HUES48 (cell line): ENCODE measurements at regions not wholly inside any gene's neighbourhood (a gene's known extent, or its start where the extent isn't known, plus 50 kb on each side); places are given as distances from the start of the nearest gene placed in this dataset.

Experiments
- H3K27ac ChIP-seq: one replicate; pipeline ENCODE4 v1.7.0; 2013; ENCODE audit warnings: low read depth, low read length, inconsistent platforms
- H3K27me3 ChIP-seq: 2 replicates; pipeline ENCODE4 v1.6.1; 2013; ENCODE audit warnings: mild to moderate bottlenecking, low read length; ENCODE audit not compliant: control insufficient read depth, insufficient read depth
- H3K36me3 ChIP-seq: 2 replicates; pipeline ENCODE4 v1.6.1; 2013; ENCODE audit warnings: low read length; ENCODE audit not compliant: control insufficient read depth, insufficient read depth
- H3K4me1 ChIP-seq: 2 replicates; pipeline ENCODE4 v1.6.1; 2013; ENCODE audit warnings: mild to moderate bottlenecking, low read length; ENCODE audit not compliant: control insufficient read depth, insufficient read depth
- H3K4me3 ChIP-seq: 2 replicates; pipeline ENCODE4 v1.5.1; 2013; ENCODE audit warnings: mild to moderate bottlenecking, low read depth, low read length
- H3K9ac ChIP-seq: 2 replicates; pipeline ENCODE4 v1.6.1; 2013; ENCODE audit warnings: mild to moderate bottlenecking, low read depth, low read length, moderate library complexity
- H3K9me3 ChIP-seq: 2 replicates; pipeline ENCODE4 v1.6.1; 2013; ENCODE audit warnings: low read length; ENCODE audit not compliant: control insufficient read depth, insufficient read depth

DNA sequence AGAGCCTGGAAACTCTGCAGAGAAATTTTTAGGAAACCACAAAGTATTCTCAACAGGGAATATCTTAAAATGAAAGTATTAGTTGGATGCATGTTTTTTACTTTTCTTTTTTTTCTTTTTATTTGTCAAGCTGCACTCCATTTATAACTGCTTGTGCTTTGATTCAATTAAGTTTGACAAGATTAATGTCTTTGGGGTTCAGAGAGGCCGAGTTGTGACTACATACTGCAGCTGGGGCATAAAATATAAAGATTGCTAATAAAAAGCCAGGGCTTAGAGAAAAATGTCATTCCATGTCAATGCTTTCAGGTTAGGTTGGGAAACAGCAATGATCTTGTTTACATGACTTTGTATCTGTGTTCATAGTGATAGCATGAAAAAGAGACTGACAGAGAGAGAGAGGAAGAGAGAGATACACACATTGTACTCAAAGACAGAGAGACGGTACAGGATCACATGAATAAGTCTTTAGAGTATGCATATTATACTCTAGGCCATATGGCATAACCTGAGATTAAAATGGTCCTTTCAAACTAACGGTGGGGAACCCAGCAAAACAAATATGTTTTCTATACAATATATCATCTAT is 1022.3 kb upstream of the CNTNAP5 start:
- H3K4me1 ChIP-seq, result peaks cover 35% of the 10 kb centered on the region
- no peak overlapping the region for H3K27ac ChIP-seq
- no peak overlapping the region for H3K4me3 ChIP-seq
- no peaks in the 10 kb centered on the region for H3K27me3 ChIP-seq
- H3K9me3 ChIP-seq, result no peaks in the 10 kb centered on the region
- no peaks in the 10 kb centered on the region for H3K36me3 ChIP-seq
- H3K9ac ChIP-seq, result no peak overlapping the region

DNA sequence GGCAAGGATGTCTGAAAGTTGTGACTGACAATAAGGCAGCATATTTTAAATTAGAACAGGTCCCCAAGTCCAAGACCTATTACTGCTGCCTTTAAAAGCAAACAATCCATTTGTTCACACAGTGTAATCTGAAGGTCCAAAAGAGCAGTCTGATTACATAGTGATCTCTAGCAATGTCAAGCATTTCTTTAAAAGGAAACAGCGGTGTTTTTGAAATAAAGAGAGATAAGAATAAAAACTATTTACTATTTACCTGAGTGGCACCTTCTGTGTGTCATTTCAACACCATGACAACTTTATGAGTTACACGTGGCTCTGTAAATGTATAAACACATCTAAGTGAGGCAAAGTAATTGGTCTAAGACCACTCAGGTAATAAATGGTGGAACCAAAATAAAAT is 1009.9 kb upstream of the CNTNAP5 start:
- no peaks in the 10 kb centered on the region for H3K27me3 ChIP-seq
- no peaks in the 10 kb centered on the region for H3K4me1 ChIP-seq
- no peak overlapping the region for H3K27ac ChIP-seq
- H3K4me3 ChIP-seq, result no peak overlapping the region
- no peaks in the 10 kb centered on the region for H3K9me3 ChIP-seq
- no peaks in the 10 kb centered on the region for H3K36me3 ChIP-seq
- no peak overlapping the region for H3K9ac ChIP-seq

DNA sequence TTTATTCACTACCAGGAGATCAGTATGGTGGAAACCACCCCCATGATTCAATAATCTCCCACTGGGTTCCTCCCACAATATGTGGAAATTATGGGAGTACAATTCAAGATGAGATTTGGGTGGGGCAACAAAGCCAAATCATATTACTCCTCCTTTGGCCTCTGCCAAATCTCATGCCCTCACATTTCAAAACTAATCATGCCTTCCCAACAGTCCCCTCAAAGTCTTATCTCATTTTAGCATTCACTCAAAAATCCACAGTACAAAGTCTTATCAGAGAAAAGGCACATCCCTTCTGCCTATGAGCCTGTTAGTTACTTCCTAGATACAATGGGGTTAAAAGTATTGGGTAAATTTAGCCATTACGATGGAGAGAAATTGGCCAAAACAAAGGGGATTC is 989.5 kb upstream of the CNTNAP5 start:
- Histone ChIP-seq H3K9ac (no peak overlapping the region), H3K27me3 (no peaks in the 10 kb centered on the region), H3K27ac (no peak overlapping the region), H3K9me3 (peaks cover 7% of the 10 kb centered on the region; the same call in 1 of the 2 replicates), H3K36me3 (no peaks in the 10 kb centered on the region), H3K4me1 (no peaks in the 10 kb centered on the region), H3K4me3 (no peak overlapping the region)

DNA sequence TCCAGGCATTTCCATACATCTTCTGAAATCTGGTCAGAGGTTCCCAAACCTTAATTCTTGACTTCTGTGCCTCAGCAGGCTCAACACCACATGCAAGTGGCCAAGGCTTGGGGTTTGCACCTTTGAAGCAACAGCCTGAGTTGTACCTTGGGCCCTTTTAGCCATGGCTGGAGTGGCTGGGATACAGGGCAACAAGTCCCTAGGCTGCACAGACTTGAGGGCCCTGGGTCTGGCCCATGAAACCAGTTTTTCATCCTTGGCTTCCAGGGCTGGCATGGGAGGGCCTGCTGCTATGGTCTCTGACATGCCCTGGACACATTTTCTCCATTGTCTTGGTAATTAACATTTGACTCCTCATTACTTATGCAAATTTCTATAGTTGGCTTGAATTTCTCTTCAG is 988.8 kb upstream of the CNTNAP5 start:
- no peaks in the 10 kb centered on the region for H3K4me1 ChIP-seq
- H3K9ac ChIP-seq, result no peak overlapping the region
- no peak overlapping the region for H3K27ac ChIP-seq
- no peaks in the 10 kb centered on the region for H3K36me3 ChIP-seq
- H3K9me3 ChIP-seq, result peaks cover 7% of the 10 kb centered on the region; the same call in 1 of the 2 replicates
- H3K4me3 ChIP-seq, result no peak overlapping the region
- no peaks in the 10 kb centered on the region for H3K27me3 ChIP-seq

DNA sequence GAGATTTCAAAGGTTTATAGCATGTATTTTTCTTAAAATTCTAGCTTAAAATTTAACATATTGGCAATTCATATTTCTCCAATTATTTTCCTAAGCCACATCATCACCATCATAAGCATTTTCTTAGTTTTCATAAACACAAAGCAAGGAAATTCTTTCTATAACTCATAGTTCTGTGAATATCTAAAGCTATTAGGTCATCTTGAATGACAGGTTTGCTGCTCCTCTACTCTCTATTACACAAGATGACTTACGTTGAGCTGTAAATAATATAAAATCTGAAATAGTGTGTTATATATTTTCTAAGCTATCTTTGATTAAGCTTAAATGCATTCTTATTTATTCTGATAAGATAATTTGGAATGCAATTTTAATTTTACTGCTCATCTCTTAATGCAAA is 984.6 kb upstream of the CNTNAP5 start:
- Histone ChIP-seq H3K4me3 (no peak overlapping the region), H3K4me1 (no peaks in the 10 kb centered on the region), H3K27me3 (no peaks in the 10 kb centered on the region)

DNA sequence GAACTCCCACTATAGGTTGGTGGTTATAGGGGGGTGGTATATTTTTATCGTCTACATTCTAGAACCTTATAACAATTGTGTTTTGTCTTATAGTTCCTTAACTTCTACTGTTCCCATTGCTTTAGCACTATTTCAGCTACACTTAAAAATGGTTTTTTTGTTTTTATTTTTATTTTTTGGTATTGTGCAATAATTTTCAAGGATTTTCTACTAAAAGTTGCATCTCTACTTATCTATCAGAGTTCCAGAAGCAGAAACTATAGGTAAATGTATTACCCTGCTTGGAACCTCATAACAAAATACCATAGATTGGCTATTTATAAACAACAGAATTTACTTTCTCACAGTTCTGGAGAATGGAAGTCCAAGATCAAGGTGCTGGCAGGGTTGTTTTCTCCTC is 981.6 kb upstream of the CNTNAP5 start:
- Histone ChIP-seq H3K4me1 (no peaks in the 10 kb centered on the region), H3K9ac (no peak overlapping the region), H3K9me3 (no peaks in the 10 kb centered on the region), H3K36me3 (no peaks in the 10 kb centered on the region), H3K27me3 (no peaks in the 10 kb centered on the region), H3K4me3 (no peak overlapping the region), H3K27ac (no peak overlapping the region)

More for the DNA sequence above, 984.6 kb upstream of the CNTNAP5 start:
- Histone ChIP-seq H3K9me3 (0 out of 2 replicates have a peak, but pooled peaks cover 4% of the 10 kb centered on the region), H3K27ac (no peak overlapping the region), H3K9ac (no peak overlapping the region), H3K36me3 (no peaks in the 10 kb centered on the region)

DNA sequence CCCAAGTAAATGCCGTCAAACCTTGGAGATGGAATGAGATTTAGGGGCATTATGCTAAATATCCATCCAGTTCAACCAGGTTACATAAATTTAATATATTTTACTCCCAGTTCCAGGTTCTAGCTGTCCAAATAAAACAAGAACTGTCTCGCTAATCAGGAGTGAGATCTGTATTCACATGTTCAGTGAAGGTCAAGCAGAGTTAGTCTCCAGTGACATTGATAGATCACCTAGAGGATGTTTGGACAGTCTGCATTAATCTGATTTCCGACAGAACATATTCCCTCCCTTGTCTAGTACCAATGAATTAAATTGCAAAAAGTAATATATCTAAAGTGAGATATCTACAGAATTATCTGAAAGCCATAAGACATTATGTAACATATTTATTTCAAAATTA is 979.4 kb upstream of the CNTNAP5 start:
- no peaks in the 10 kb centered on the region for H3K4me1 ChIP-seq
- H3K27ac ChIP-seq, result no peak overlapping the region
- H3K9ac ChIP-seq, result no peak overlapping the region
- H3K36me3 ChIP-seq, result no peaks in the 10 kb centered on the region
- no peaks in the 10 kb centered on the region for H3K9me3 ChIP-seq
- H3K4me3 ChIP-seq, result no peak overlapping the region
- H3K27me3 ChIP-seq, result no peaks in the 10 kb centered on the region

DNA sequence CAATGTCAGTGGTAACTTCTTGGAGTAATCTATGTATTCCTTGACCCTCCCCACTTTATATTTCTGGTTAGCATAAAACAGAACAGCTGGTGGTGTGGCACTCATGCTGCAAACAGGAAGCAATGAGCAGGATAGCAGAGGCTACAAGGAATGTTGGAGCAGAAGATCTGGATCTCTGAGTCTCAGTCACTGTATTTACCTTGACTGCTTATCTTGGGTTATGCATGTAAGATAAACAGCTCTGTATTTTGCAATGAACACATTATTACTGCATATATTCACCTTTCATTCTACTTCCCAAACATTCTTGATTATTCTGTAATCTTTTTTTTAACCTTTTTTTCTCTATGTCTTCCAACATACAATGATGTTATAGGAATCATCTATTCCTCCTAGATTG is 977.9 kb upstream of the CNTNAP5 start:
- H3K27ac ChIP-seq, result no peak overlapping the region
- no peak overlapping the region for H3K4me3 ChIP-seq
- H3K9me3 ChIP-seq, result no peaks in the 10 kb centered on the region
- no peaks in the 10 kb centered on the region for H3K4me1 ChIP-seq
- no peak overlapping the region for H3K9ac ChIP-seq
- no peaks in the 10 kb centered on the region for H3K27me3 ChIP-seq
- H3K36me3 ChIP-seq, result no peaks in the 10 kb centered on the region

DNA sequence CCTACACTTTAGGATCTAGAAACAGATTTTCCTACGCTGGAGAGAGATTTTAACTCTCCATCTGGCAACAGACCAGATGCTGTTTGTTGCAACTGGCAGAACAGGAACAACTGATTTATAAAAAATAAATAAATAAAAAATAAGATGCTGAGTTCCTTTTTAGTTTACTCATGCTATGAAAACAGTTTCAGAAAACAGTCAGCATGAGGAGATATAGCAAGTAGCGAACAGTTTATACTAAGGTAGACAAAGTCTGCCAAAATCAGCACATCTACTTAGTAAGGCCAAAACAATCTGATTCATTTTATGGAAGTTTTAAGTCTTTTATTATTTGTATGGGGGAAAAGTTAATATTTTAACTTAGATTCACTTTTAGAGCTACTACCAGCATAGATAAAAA is 974.0 kb upstream of the CNTNAP5 start:
- Histone ChIP-seq H3K4me3 (no peak overlapping the region), H3K9me3 (no peaks in the 10 kb centered on the region), H3K36me3 (no peaks in the 10 kb centered on the region), H3K27ac (no peak overlapping the region), H3K9ac (no peak overlapping the region), H3K27me3 (no peaks in the 10 kb centered on the region), H3K4me1 (no peaks in the 10 kb centered on the region)

DNA sequence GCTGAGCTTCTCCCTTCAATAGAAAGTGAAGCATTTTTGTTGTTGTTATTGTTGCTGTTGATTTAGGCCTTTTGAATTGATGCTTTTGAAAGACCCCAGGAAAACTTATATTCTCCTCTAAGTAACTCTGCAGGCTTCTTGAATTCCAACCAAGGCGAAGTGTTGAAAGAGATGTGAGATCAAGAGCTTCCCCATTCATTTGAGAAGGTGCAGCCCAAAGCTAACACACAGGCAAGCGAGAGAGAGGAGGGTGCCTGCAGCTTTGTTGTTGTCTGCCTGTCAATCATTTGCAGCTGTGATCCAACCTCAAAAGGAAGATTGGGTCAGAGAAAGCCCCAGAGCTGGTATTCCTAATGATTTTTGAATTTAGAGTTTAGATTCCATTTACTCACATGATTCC is 963.6 kb upstream of the CNTNAP5 start:
- no peak overlapping the region for H3K9ac ChIP-seq
- peak overlapping the region; percentile 50 for H3K27ac ChIP-seq
- H3K27me3 ChIP-seq, result no peaks in the 10 kb centered on the region
- no peaks in the 10 kb centered on the region for H3K36me3 ChIP-seq
- peaks cover 5% of the 10 kb centered on the region; the same call in 1 of the 2 replicates for H3K4me1 ChIP-seq
- no peaks in the 10 kb centered on the region for H3K9me3 ChIP-seq
- no peak overlapping the region for H3K4me3 ChIP-seq

DNA sequence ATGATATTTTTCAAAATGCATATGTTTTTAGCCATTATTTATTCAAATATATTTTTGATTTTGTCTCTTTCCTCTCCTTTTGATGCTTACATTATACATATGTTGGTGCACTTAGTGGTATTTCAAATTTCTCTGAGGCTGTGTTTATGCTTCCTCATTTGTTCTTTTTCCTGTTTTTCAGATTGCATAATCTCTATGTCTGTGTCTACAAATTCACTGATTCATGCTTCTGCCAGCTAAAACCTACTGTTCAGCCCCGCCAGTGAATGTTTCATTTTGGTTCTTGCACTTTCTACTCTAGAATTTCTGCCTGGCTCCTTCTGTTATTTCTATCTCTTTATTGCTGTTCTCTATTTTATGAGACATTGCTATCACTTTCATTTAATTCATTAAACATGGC is 951.7 kb upstream of the CNTNAP5 start:
- H3K4me3 ChIP-seq, result no peak overlapping the region
- no peaks in the 10 kb centered on the region for H3K36me3 ChIP-seq
- H3K4me1 ChIP-seq, result no peaks in the 10 kb centered on the region
- H3K9me3 ChIP-seq, result no peaks in the 10 kb centered on the region
- no peak overlapping the region for H3K9ac ChIP-seq
- H3K27me3 ChIP-seq, result no peaks in the 10 kb centered on the region
- H3K27ac ChIP-seq, result no peak overlapping the region

DNA sequence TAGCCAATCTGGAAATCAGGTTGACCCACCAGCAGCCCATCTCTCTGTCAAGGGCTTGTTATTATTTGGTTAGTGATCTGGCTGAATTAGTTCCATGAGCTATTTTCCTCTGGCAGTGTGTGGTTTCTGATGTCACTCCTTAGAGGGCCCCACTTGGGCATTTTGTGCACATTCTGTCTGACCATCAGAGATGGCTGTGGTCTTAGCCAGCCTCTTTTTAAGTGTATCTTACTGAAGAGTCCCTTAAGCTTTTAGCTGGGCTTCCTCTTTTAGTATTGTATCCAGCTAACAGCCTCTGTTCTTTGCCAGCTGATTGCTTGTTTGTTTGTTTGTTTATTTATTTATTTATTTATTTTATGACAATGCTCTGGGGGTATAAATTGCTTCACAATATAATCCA is 951.1 kb upstream of the CNTNAP5 start:
- H3K4me3 ChIP-seq, result no peak overlapping the region
- H3K9ac ChIP-seq, result no peak overlapping the region
- H3K36me3 ChIP-seq, result no peaks in the 10 kb centered on the region
- H3K4me1 ChIP-seq, result no peaks in the 10 kb centered on the region
- H3K27ac ChIP-seq, result no peak overlapping the region
- H3K9me3 ChIP-seq, result no peaks in the 10 kb centered on the region
- H3K27me3 ChIP-seq, result no peaks in the 10 kb centered on the region
